Pancreas (tissue), 10 donors: ENCODE measurements at regions not wholly inside any gene's neighbourhood (a gene's known extent, or its start where the extent isn't known, plus 50 kb on each side); places are given as distances from the start of the nearest gene placed in this dataset.

Experiments
- ATAC-seq, 4 donors: fragments of 200-7000 bp; cut with Tn5 transposase; one replicate each; pipeline versions ENCODE4 v1.8.0 to v1.9.1; 2020; ENCODE audit warnings: mild to moderate bottlenecking in 4 of 4, moderate library complexity in 4 of 4
- DNase-seq, 6 donors: peaks; one replicate each; pipeline ENCODE4 v3.0.0-alpha.2; 2020
- FAIRE-seq: peaks from 2 replicates; lab custom pipeline; 2012; peaks lifted over from hg19 to GRCh38; lab: Jason Lieb, UNC
- H3K27ac ChIP-seq, 4 donors: fragments of 200-600 bp; sonication (generic); 1 replicate in 3 of 4; 2 replicates in 1 of 4; pipeline versions ENCODE4 v1.5.0 to v1.8.0; 2020
- H3K27me3 ChIP-seq, 4 donors: fragments of 200-600 bp; one replicate each; pipeline ENCODE4 v1.8.0; 2021
- H3K36me3 ChIP-seq, 3 donors: fragments of 200-600 bp; sonication (generic) in 1 of 3; one replicate each; pipeline versions ENCODE4 v1.5.0 to v1.8.0; 2020 to 2021
- H3K4me1 ChIP-seq, 3 donors: fragments of 200-600 bp; one replicate each; pipeline ENCODE4 v1.8.0; 2021
- H3K4me3 ChIP-seq, 4 donors: fragments of 200-600 bp; sonication (generic) in 2 of 4; one replicate each; pipeline versions ENCODE4 v1.5.0 to v1.8.0; 2020 to 2021
- H3K9me3 ChIP-seq, 4 donors: fragments of 200-600 bp; one replicate each; pipeline ENCODE4 v1.8.0; 2021
- WGBS, 2 donors: extraction: QIAGEN DNeasy Blood & Tissue Kit; methylation state at CpG; one replicate each; pipeline ENCODE4 v1.1.7; 2013; 5-methylcytosine and 5-hydroxymethylcytosine counted together
- intact Hi-C, 3 donors: fragments of 100-400 bp; cut with DNase I; formaldehyde crosslinking; loops; one replicate each; pipeline versions ENCODE4 v1.11.1 to v1.14.2; 2022
- TF ChIP-seq, protein P1 (sequence below), 4 donors: fragments of 200-600 bp; sonication (generic) in 3 of 4; IDR thresholded peaks; one replicate each; pipeline versions ENCODE4 v1.5.0 to v1.8.0; 2021; ENCODE audit warnings: antibody characterized with exemption in 4 of 4
- donor health status: healthy with polysubstance abuse.
- donor health status: DM: no; HTN: no; CAD: no; lungs with moderate emphysema.
- donor health status: DM: no; HTN: no; CAD: no.
- donor health status: control.
- donor health status: control.
- donor health status: Bipolar disorder and iron deficiency.
- donor health status: DM: yes; HTN: yes; CAD: no.
- donor health status: DM: no; HTN: no; CAD: no.
- donor health status: DM: no; HTN: no; CAD: no.
- donor health status: DM: yes; HTN: yes; CAD: no.

DNA sequence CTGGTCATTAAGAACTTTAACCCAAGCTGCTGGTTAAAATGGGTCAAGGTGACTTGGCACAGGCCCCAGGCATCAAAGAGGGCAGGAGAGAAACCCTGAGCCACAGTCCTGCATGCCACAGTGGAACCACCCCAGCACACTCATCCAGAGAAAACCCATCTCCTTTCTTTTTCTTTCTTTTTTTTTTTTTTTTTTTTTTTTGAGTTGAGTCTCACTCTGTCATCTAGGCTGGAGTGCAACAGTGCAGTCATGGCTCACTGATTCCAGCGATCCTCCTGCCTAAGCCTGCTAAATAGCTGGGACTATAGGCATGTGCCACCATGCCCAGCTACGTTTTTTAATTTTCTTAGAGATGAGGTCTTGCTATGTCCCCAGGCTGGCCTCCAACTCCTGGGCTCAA is 109.2 kb upstream of the RAB4A start:
- DNase-seq, result no peak
- Histone ChIP-seq H3K36me3 (no peaks in the 10 kb centered on the region), H3K9me3 (no peaks in the 10 kb centered on the region), H3K4me1 (peaks cover 9 to 14% (median 11%) of the 10 kb centered on the region in 3 donors), H3K4me3 (no peak overlapping the region), H3K27me3 (no peaks in the 10 kb centered on the region), H3K27ac (no peak overlapping the region)
- no peak for ATAC-seq
- TF ChIP-seq, protein P1, sequence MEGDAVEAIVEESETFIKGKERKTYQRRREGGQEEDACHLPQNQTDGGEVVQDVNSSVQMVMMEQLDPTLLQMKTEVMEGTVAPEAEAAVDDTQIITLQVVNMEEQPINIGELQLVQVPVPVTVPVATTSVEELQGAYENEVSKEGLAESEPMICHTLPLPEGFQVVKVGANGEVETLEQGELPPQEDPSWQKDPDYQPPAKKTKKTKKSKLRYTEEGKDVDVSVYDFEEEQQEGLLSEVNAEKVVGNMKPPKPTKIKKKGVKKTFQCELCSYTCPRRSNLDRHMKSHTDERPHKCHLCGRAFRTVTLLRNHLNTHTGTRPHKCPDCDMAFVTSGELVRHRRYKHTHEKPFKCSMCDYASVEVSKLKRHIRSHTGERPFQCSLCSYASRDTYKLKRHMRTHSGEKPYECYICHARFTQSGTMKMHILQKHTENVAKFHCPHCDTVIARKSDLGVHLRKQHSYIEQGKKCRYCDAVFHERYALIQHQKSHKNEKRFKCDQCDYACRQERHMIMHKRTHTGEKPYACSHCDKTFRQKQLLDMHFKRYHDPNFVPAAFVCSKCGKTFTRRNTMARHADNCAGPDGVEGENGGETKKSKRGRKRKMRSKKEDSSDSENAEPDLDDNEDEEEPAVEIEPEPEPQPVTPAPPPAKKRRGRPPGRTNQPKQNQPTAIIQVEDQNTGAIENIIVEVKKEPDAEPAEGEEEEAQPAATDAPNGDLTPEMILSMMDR (IDR thresholded peaks at IDR 0.05), result no peak
- 88 to 89% methylated on average over 2 of the region's 2 CpGs for WGBS, 2 donors
- intact Hi-C loops, result no loop called here
- FAIRE-seq, result no peak

- FAIRE-seq (no peak), DNase-seq (no peak), ATAC-seq (no peak)
- 88 to 90% methylated on average over 11 of the region's 11 CpGs for WGBS, 2 donors
- Histone ChIP-seq H3K27me3 (no peaks in the 10 kb centered on the region), H3K36me3 (no peaks in the 10 kb centered on the region), H3K9me3 (no peaks in the 10 kb centered on the region), H3K4me3 (no peak overlapping the region), H3K27ac (no peak overlapping the region), H3K4me1 (peaks cover 9 to 14% (median 11%) of the 10 kb centered on the region in 3 donors)
- TF ChIP-seq, protein P1 (IDR thresholded peaks at IDR 0.05), result no peak
- intact Hi-C loops, result no loop called here
These were observed 107.9 kb upstream of the RAB4A start for GRCh38 chr1:229162825-229163515.

DNA sequence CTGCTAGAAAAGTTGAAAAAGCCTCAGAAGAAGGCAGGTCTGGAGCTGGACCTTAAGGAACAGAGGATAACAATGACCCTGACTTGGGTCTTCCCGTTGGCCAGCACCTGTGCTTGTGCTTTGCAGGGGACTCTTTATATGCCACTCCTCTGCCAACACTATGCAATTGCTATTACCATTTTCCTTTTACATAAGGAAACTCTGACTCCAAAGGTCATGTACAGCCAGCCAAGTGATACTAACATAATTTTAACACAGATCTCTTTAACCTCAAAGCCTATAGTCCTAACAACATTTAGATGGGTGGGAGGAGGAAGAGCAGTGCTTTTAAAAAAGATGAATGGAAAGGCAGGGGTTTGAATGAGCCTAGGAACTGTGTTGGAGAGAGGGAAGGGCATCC is 106.6 kb upstream of the RAB4A start:
- WGBS, 2 donors, result 36 to 45% methylated on average over 1 of the region's 1 CpG
- Histone ChIP-seq H3K4me3 (no peak overlapping the region), H3K9me3 (no peaks in the 10 kb centered on the region), H3K27me3 (no peaks in the 10 kb centered on the region), H3K36me3 (no peaks in the 10 kb centered on the region), H3K27ac (peak overlapping the region in 1 of 4 donors; percentile 56), H3K4me1 (peaks cover 11 to 16% (median 12%) of the 10 kb centered on the region in 3 donors)
- TF ChIP-seq, protein P1 (IDR thresholded peaks at IDR 0.05), result no peak
- ATAC-seq, result no peak
- no peak for FAIRE-seq
- DNase-seq, result no peak
- intact Hi-C loops, result no loop called here

DNA sequence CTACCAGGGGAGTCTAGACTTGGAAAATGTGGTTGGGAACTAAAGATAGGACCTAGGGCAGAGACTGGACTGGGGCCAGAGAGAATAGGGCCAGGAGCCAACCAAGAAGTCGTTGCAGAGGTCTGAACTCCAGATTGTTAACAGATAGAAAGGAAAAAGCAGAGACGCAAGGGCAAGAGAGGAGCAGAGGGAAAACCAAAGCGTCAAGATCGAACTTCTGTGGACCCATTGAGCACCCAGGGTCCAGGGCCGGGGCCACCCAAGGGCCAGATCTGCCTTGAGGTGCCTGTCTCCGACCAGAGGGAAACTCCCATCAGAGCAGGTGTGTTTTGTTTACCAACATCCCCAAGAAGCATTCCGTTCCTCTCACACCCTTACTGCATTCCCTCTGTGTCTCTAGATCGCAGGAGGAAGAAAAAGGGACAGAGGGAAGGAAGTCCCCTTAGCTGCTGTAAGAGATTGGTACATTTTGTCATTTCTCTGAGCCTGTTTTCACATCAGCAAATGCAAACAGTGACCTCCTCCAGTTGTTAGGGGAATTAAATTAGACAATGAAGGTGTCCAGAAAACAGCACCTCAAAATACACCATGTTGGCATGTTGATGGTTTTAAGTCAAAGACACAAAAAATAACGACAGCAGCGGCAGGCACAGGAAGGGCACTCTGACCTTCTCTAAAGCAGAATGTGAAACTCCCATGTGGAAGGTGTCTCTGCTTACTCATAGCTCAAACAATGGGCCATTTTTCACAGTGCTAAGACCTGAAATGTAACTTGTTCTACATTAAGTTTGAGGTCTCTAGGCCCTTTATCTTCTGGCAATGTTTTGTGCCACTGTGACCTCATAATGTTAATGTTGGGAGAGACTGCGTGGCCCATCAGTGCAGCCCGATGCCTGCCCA is 105.8 kb upstream of the RAB4A start:
- H3K27ac ChIP-seq, result peak overlapping the region in 2 of 4 donors; percentile 45 to 56

More for the DNA sequence above, 105.8 kb upstream of the RAB4A start:
- DNase-seq, result no peak
- TF ChIP-seq, protein P1 (IDR thresholded peaks at IDR 0.05), result no peak
- H3K27me3 ChIP-seq, result no peaks in the 10 kb centered on the region
- 43 to 45% methylated on average over 12 of the region's 12 CpGs for WGBS, 2 donors
- ATAC-seq, result peak; percentile 44 to 74 (median 62)
- FAIRE-seq, result no peak
- peaks cover 12 to 22% (median 18%) of the 10 kb centered on the region in 3 donors for H3K4me1 ChIP-seq
- H3K36me3 ChIP-seq, result no peaks in the 10 kb centered on the region
- no peak overlapping the region for H3K4me3 ChIP-seq
- no peaks in the 10 kb centered on the region for H3K9me3 ChIP-seq
- intact Hi-C loops, result no loop called here
